ENCODE measurements at regions not wholly inside any gene's neighbourhood (a gene's known extent, or its start where the extent isn't known, plus 50 kb on each side); places are given as distances from the start of the nearest gene placed in this dataset.
"Not testable (repeated sequence)": the region's sequence is repeated elsewhere in the genome, so short reads cannot be mapped to it uniquely, and the experiment has no call there.

- no peak for DNase-seq
- no peak for ATAC-seq
- H3K36me3 Mint-ChIP-seq (ENCODE audit: low read depth): no peaks in the 10 kb centered on the region
- H3K4me3 Mint-ChIP-seq: no peak overlapping the region
- no peak overlapping the region for H3K27ac Mint-ChIP-seq
- H3K27me3 Mint-ChIP-seq: no peaks in the 10 kb centered on the region
- H3K4me1 Mint-ChIP-seq: no peaks in the 10 kb centered on the region
- H3K9me3 Mint-ChIP-seq: no peaks in the 10 kb centered on the region
These were observed 164.1 kb downstream of the MYCN start for GRCh38 chr2:16104315-16104948.

DNA sequence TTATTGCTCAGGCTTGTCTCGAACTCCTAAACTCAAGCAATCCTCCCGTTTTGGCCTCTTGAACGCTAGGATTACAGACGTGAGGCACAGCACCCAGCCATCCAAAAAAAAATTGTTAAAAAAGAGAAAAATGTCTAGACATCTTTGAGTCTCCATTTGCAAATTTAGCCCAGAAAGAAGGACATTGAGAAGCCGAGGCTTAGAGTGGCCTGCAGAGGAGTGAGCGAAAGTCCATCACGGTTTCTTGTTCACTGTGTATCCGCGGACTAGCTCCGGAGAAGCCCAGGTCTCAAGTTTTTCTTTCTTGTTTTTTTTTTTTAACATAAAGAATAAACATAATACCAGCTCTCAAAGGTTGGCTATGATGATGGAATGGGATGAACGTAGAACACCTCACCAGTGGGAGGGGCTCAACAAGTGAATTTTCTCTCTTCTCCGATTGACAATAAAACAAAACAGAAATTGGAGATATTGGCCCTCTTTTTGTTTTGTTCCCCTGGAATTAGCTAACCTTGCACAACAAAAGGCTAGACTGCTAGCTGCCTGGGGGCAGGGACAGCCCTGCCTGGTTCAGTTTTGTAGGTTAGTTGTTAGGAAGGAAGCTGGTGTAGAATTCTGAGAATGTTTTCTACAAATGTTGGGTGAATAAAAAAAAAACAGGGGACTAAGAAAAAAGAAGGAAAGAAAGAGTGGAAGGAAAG lies 163.4 kb downstream of the MYCN start:
- no peaks in the 10 kb centered on the region for H3K36me3 Mint-ChIP-seq (ENCODE audit: low read depth)
- H3K27me3 Mint-ChIP-seq: no peaks in the 10 kb centered on the region
- no peak overlapping the region for H3K27ac Mint-ChIP-seq
- H3K9me3 Mint-ChIP-seq: no peaks in the 10 kb centered on the region
- ATAC-seq (no peak), DNase-seq (no peak)
- H3K4me3 Mint-ChIP-seq: no peak overlapping the region
- H3K4me1 Mint-ChIP-seq: no peaks in the 10 kb centered on the region

DNA sequence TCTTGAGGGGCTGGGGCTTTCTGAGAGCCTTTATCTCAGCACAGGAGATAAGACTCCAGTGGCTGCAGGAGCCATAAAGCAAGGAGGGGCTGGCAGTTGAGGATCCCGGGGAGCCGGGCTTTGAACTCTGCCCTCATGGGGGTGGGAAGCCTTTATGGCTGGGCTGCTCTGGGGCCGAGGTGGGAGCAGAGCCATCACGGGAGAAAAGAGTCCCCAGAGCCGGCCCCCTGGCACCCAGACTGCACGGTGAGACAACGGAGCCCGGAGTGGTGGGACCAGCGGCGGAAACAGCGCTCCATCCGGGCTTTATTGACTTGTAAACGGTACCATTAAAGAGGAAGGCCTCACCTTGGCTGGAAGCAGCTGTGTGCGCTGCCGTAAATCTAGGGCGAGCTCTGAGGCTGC lies 162.6 kb downstream of the MYCN start:
- Mint-ChIP-seq H3K27me3 (no peaks in the 10 kb centered on the region), H3K9me3 (no peaks in the 10 kb centered on the region), H3K4me3 (no peak overlapping the region), H3K4me1 (no peaks in the 10 kb centered on the region), H3K36me3 (ENCODE audit: low read depth) (no peaks in the 10 kb centered on the region), H3K27ac (no peak overlapping the region)
- DNase-seq (no peak), ATAC-seq (no peak)

GRCh38 chr2:16102358-16102975 lies 162.1 kb downstream of the MYCN start:
- H3K36me3 Mint-ChIP-seq (ENCODE audit: low read depth): no peaks in the 10 kb centered on the region
- no peaks in the 10 kb centered on the region for H3K27me3 Mint-ChIP-seq
- DNase-seq (no peak), ATAC-seq (no peak)
- H3K9me3 Mint-ChIP-seq: no peaks in the 10 kb centered on the region
- no peak overlapping the region for H3K27ac Mint-ChIP-seq
- H3K4me1 Mint-ChIP-seq: no peaks in the 10 kb centered on the region
- H3K4me3 Mint-ChIP-seq: no peak overlapping the region

- Mint-ChIP-seq H3K4me3 (no peak overlapping the region), H3K36me3 (ENCODE audit: low read depth) (no peaks in the 10 kb centered on the region), H3K4me1 (no peaks in the 10 kb centered on the region), H3K27ac (no peak overlapping the region), H3K27me3 (no peaks in the 10 kb centered on the region), H3K9me3 (no peaks in the 10 kb centered on the region)
- DNase-seq: no peak
- no peak for ATAC-seq
These were observed 160.8 kb downstream of the MYCN start for GRCh38 chr2:16101196-16101595.

DNA sequence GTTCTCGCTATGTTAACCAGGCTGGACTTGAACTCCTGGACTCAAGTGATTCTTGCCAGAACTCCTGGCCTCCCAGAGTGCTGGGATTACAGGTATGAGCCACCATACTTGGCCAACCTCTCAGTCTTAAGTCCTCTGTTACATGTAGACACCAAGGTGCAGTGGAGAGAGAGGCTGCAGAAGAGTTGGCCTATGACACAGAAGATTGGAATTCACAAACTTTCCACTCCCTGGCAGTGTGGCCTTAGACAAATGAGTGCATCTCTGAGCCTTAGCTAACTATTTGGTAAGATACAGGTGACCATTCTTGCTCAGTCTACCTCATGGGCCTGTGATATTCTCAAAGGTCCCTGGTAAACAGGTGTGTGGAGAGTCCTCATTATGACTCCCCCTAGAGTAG lies 159.7 kb downstream of the MYCN start:
- H3K4me1 Mint-ChIP-seq: no peaks in the 10 kb centered on the region
- H3K36me3 Mint-ChIP-seq (ENCODE audit: low read depth): no peaks in the 10 kb centered on the region
- no peak overlapping the region for H3K27ac Mint-ChIP-seq
- DNase-seq (no peak), ATAC-seq (no peak)
- no peaks in the 10 kb centered on the region for H3K9me3 Mint-ChIP-seq
- H3K4me3 Mint-ChIP-seq: no peak overlapping the region
- H3K27me3 Mint-ChIP-seq: no peaks in the 10 kb centered on the region

- Mint-ChIP-seq H3K36me3 (ENCODE audit: low read depth) (no peaks in the 10 kb centered on the region), H3K9me3 (no peaks in the 10 kb centered on the region), H3K27ac (no peak overlapping the region), H3K4me3 (no peak overlapping the region), H3K4me1 (no peaks in the 10 kb centered on the region), H3K27me3 (no peaks in the 10 kb centered on the region)
- no peak for ATAC-seq
- DNase-seq: no peak
These were observed 159.0 kb downstream of the MYCN start for GRCh38 chr2:16099326-16099725.

- Mint-ChIP-seq H3K4me3 (no peak overlapping the region), H3K27me3 (no peaks in the 10 kb centered on the region), H3K27ac (no peak overlapping the region), H3K4me1 (no peaks in the 10 kb centered on the region), H3K36me3 (ENCODE audit: low read depth) (no peaks in the 10 kb centered on the region), H3K9me3 (no peaks in the 10 kb centered on the region)
- DNase-seq (no peak), ATAC-seq (no peak)
These were observed 156.6 kb downstream of the MYCN start for GRCh38 chr2:16096962-16097361.

- not testable (repeated sequence) for DNase-seq; H3K27me3 Mint-ChIP-seq; H3K4me1 Mint-ChIP-seq; H3K4me3 Mint-ChIP-seq; H3K9me3 Mint-ChIP-seq; H3K27ac Mint-ChIP-seq; ATAC-seq; H3K36me3 Mint-ChIP-seq (ENCODE audit: low read depth)
These were observed 155.1 kb downstream of the MYCN start for GRCh38 chr2:16095483-16095882.

DNA sequence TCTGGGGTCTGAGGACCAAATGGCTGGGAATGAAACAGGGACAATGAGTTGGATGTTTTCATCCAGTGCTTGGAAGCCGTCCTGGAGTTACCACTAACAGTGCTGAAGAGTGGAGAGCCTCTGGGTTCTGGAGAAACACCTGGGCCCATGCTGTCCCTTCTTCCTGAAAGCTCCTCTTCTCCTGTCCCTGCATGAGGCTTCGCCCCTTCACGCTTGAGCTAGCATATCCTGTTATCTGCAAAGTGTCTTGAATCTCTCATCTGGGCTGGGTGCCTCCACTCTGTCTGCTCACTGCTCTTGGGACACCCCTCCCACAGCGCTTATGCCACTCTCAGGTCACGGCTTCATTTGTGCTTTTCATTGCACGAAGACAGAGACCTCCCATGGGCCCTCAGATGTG lies 154.5 kb downstream of the MYCN start:
- DNase-seq: no peak
- no peak overlapping the region for H3K27ac Mint-ChIP-seq
- H3K36me3 Mint-ChIP-seq (ENCODE audit: low read depth): no peaks in the 10 kb centered on the region
- ATAC-seq: no peak
- H3K27me3 Mint-ChIP-seq: no peaks in the 10 kb centered on the region
- no peak overlapping the region for H3K4me3 Mint-ChIP-seq
- H3K9me3 Mint-ChIP-seq: no peaks in the 10 kb centered on the region
- H3K4me1 Mint-ChIP-seq: no peaks in the 10 kb centered on the region

GRCh38 chr2:16093639-16094529 lies 153.5 kb downstream of the MYCN start:
- Mint-ChIP-seq H3K27me3 (no peaks in the 10 kb centered on the region), H3K9me3 (no peaks in the 10 kb centered on the region), H3K36me3 (ENCODE audit: low read depth) (no peaks in the 10 kb centered on the region), H3K4me3 (no peak overlapping the region), H3K4me1 (no peaks in the 10 kb centered on the region), H3K27ac (no peak overlapping the region)
- ATAC-seq (no peak), DNase-seq (no peak)

GRCh38 chr2:16092861-16093638 lies 152.7 kb downstream of the MYCN start:
- Mint-ChIP-seq H3K27me3 (no peaks in the 10 kb centered on the region), H3K4me3 (no peak overlapping the region), H3K9me3 (no peaks in the 10 kb centered on the region), H3K27ac (no peak overlapping the region), H3K4me1 (no peaks in the 10 kb centered on the region), H3K36me3 (ENCODE audit: low read depth) (no peaks in the 10 kb centered on the region)
- DNase-seq (no peak), ATAC-seq (no peak)

DNA sequence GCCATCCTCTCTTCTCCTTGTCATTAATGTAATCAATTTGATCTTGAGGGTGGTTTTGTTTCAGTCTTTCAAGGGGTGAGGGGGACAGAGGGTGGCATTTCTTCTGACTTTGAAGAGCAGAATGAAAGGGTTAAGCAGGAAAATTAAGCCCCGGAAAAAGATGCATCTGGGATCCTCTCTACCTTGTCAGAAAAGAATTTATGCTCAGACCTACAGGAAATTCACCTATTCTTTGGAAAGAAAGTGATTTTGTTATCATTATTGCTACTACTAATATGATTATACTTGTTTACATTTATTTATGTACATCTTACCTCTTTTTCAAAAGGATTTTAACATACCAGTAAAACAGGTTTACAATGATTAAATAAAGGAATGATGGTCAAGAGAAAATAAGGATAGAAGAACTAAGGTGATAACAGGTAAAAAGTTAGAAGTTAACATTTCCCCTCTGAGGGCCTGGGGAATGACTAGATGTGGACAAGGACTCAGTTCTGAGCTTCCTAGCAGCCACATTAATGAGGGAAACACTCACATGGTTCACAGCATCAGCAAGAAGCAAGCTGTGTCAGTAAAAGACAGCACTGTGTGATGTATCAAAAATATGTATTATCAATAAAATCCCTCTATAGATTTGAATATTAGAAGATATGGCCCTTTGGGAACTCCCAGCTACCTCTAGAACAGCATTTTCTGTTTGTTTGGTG lies 151.4 kb downstream of the MYCN start:
- Mint-ChIP-seq H3K9me3 (no peaks in the 10 kb centered on the region), H3K4me3 (no peak overlapping the region), H3K36me3 (ENCODE audit: low read depth) (no peaks in the 10 kb centered on the region), H3K27ac (no peak overlapping the region), H3K4me1 (no peaks in the 10 kb centered on the region), H3K27me3 (no peaks in the 10 kb centered on the region)
- DNase-seq (no peak), ATAC-seq (no peak)

Measured in activated naive CD8-positive, alpha-beta T cell treated with anti-CD3 and anti-CD28 coated beads, Interleukin-2, amount 50 U/mL, for 24 hours (primary cell).